ENCODE measurements at regions not wholly inside any gene's neighbourhood (a gene's known extent, or its start where the extent isn't known, plus 50 kb on each side); places are given as distances from the start of the nearest gene placed in this dataset.

- no peak overlapping the region for H3K27ac Mint-ChIP-seq
- no peaks in the 10 kb centered on the region for H3K36me3 Mint-ChIP-seq (ENCODE audit: low read depth)
- peaks cover 22% of the 10 kb centered on the region for H3K4me1 Mint-ChIP-seq (ENCODE audit: low read depth)
- DNase-seq (ENCODE audit: low spot score), result no peak
- H3K9me3 Mint-ChIP-seq, result no peaks in the 10 kb centered on the region
- intact Hi-C loops (cut with micrococcal nuclease), result loop anchor here (10.0 kb wide), 1 partner anchor 55 kb away; no protein-coding TSS in a partner anchor
- no peak overlapping the region for H3K4me3 Mint-ChIP-seq (ENCODE audit: low read depth)
- no peaks in the 10 kb centered on the region for H3K27me3 Mint-ChIP-seq (ENCODE audit: low read depth)
Observed at GRCh38 chr11:128390246-128390645, 197.1 kb downstream of the ETS1 start.

GRCh38 chr11:128389461-128389976 lies 197.8 kb downstream of the ETS1 start:
- DNase-seq (ENCODE audit: low spot score), result no peak
- no peaks in the 10 kb centered on the region for H3K27me3 Mint-ChIP-seq (ENCODE audit: low read depth)
- no peak overlapping the region for H3K27ac Mint-ChIP-seq
- intact Hi-C loops (cut with micrococcal nuclease), result no loop called here
- no peaks in the 10 kb centered on the region for H3K36me3 Mint-ChIP-seq (ENCODE audit: low read depth)
- H3K4me1 Mint-ChIP-seq (ENCODE audit: low read depth), result peaks cover 22% of the 10 kb centered on the region
- H3K9me3 Mint-ChIP-seq, result no peaks in the 10 kb centered on the region
- H3K4me3 Mint-ChIP-seq (ENCODE audit: low read depth), result no peak overlapping the region

- intact Hi-C loops (cut with micrococcal nuclease), result no loop called here
- H3K4me3 Mint-ChIP-seq (ENCODE audit: low read depth), result no peak overlapping the region
- no peak for DNase-seq (ENCODE audit: low spot score)
- no peaks in the 10 kb centered on the region for H3K27me3 Mint-ChIP-seq (ENCODE audit: low read depth)
- H3K36me3 Mint-ChIP-seq (ENCODE audit: low read depth), result no peaks in the 10 kb centered on the region
- no peak overlapping the region for H3K27ac Mint-ChIP-seq
- H3K4me1 Mint-ChIP-seq (ENCODE audit: low read depth), result peaks cover 20% of the 10 kb centered on the region
- H3K9me3 Mint-ChIP-seq, result no peaks in the 10 kb centered on the region
Observed at GRCh38 chr11:128388206-128388815, 199.0 kb downstream of the ETS1 start.

GRCh38 chr11:128379587-128380580 lies 207.5 kb downstream of the ETS1 start:
- intact Hi-C loops (cut with micrococcal nuclease), result loop anchor here (1.0 to 5.0 kb wide), 3 partner anchors 36 to 55 kb away; no protein-coding TSS in a partner anchor
- Mint-ChIP-seq H3K4me3 (ENCODE audit: low read depth) (no peak overlapping the region), H3K36me3 (ENCODE audit: low read depth) (peaks cover 32% of the 10 kb centered on the region), H3K27me3 (ENCODE audit: low read depth) (no peaks in the 10 kb centered on the region), H3K27ac (peak overlapping the region; percentile 76), H3K4me1 (ENCODE audit: low read depth) (peaks cover 41% of the 10 kb centered on the region), H3K9me3 (peaks cover 35% of the 10 kb centered on the region)
- DNase-seq (ENCODE audit: low spot score), result peak; percentile 24

GRCh38 chr11:128375961-128376360 lies 211.4 kb downstream of the ETS1 start:
- Mint-ChIP-seq H3K9me3 (peaks cover 18% of the 10 kb centered on the region), H3K4me3 (ENCODE audit: low read depth) (no peak overlapping the region), H3K27ac (peak overlapping the region; percentile 7), H3K4me1 (ENCODE audit: low read depth) (peaks cover 47% of the 10 kb centered on the region), H3K36me3 (ENCODE audit: low read depth) (peaks cover 20% of the 10 kb centered on the region), H3K27me3 (ENCODE audit: low read depth) (no peaks in the 10 kb centered on the region)
- intact Hi-C loops (cut with micrococcal nuclease), result loop anchor here (5.0 kb wide), 1 partner anchor 46 kb away; no protein-coding TSS in a partner anchor
- DNase-seq (ENCODE audit: low spot score), result no peak

- H3K27me3 Mint-ChIP-seq (ENCODE audit: low read depth), result no peaks in the 10 kb centered on the region
- no peak overlapping the region for H3K27ac Mint-ChIP-seq
- H3K9me3 Mint-ChIP-seq, result peaks cover 11% of the 10 kb centered on the region
Observed at GRCh38 chr11:128374026-128374425, 213.3 kb downstream of the ETS1 start.

GRCh38 chr11:128372977-128373376 lies 214.4 kb downstream of the ETS1 start:
- no peak overlapping the region for H3K4me3 Mint-ChIP-seq (ENCODE audit: low read depth)
- no peaks in the 10 kb centered on the region for H3K27me3 Mint-ChIP-seq (ENCODE audit: low read depth)
- no peak overlapping the region for H3K27ac Mint-ChIP-seq
- intact Hi-C loops (cut with micrococcal nuclease), result no loop called here
- H3K4me1 Mint-ChIP-seq (ENCODE audit: low read depth), result peaks cover 27% of the 10 kb centered on the region
- peaks cover 5% of the 10 kb centered on the region for H3K9me3 Mint-ChIP-seq
- peaks cover 7% of the 10 kb centered on the region for H3K36me3 Mint-ChIP-seq (ENCODE audit: low read depth)
- DNase-seq (ENCODE audit: low spot score), result no peak

More at GRCh38 chr11:128374026-128374425, 213.3 kb downstream of the ETS1 start:
- DNase-seq (ENCODE audit: low spot score), result no peak
- Mint-ChIP-seq H3K4me3 (ENCODE audit: low read depth) (no peak overlapping the region), H3K36me3 (ENCODE audit: low read depth) (peaks cover 13% of the 10 kb centered on the region), H3K4me1 (ENCODE audit: low read depth) (peaks cover 32% of the 10 kb centered on the region)
- intact Hi-C loops (cut with micrococcal nuclease), result no loop called here

- Mint-ChIP-seq H3K9me3 (no peaks in the 10 kb centered on the region), H3K4me3 (ENCODE audit: low read depth) (no peak overlapping the region), H3K27me3 (ENCODE audit: low read depth) (peaks cover 7% of the 10 kb centered on the region), H3K27ac (no peak overlapping the region), H3K4me1 (ENCODE audit: low read depth) (peaks cover 7% of the 10 kb centered on the region), H3K36me3 (ENCODE audit: low read depth) (no peaks in the 10 kb centered on the region)
- DNase-seq (ENCODE audit: low spot score), result no peak
- intact Hi-C loops (cut with micrococcal nuclease), result no loop called here
Observed at GRCh38 chr11:128367573-128367972, 219.8 kb downstream of the ETS1 start.

- Mint-ChIP-seq H3K9me3 (no peaks in the 10 kb centered on the region), H3K27me3 (ENCODE audit: low read depth) (peaks cover 7% of the 10 kb centered on the region), H3K36me3 (ENCODE audit: low read depth) (no peaks in the 10 kb centered on the region), H3K4me1 (ENCODE audit: low read depth) (peaks cover 2% of the 10 kb centered on the region), H3K27ac (no peak overlapping the region), H3K4me3 (ENCODE audit: low read depth) (no peak overlapping the region)
- DNase-seq (ENCODE audit: low spot score), result no peak
- intact Hi-C loops (cut with micrococcal nuclease), result no loop called here
Observed at GRCh38 chr11:128365044-128365443, 222.3 kb downstream of the ETS1 start.

GRCh38 chr11:128361451-128362020 lies 225.8 kb downstream of the ETS1 start:
- Mint-ChIP-seq H3K27me3 (ENCODE audit: low read depth) (peaks cover 7% of the 10 kb centered on the region), H3K36me3 (ENCODE audit: low read depth) (no peaks in the 10 kb centered on the region), H3K27ac (no peak overlapping the region), H3K4me1 (ENCODE audit: low read depth) (peaks cover 2% of the 10 kb centered on the region), H3K4me3 (ENCODE audit: low read depth) (no peak overlapping the region), H3K9me3 (no peaks in the 10 kb centered on the region)
- intact Hi-C loops (cut with micrococcal nuclease), result no loop called here
- no peak for DNase-seq (ENCODE audit: low spot score)

GRCh38 chr11:128359515-128359914 lies 227.8 kb downstream of the ETS1 start:
- Mint-ChIP-seq H3K9me3 (no peaks in the 10 kb centered on the region), H3K4me3 (ENCODE audit: low read depth) (no peak overlapping the region), H3K27me3 (ENCODE audit: low read depth) (peaks cover 7% of the 10 kb centered on the region), H3K4me1 (ENCODE audit: low read depth) (peaks cover 5% of the 10 kb centered on the region), H3K27ac (no peak overlapping the region), H3K36me3 (ENCODE audit: low read depth) (no peaks in the 10 kb centered on the region)
- intact Hi-C loops (cut with micrococcal nuclease), result no loop called here
- DNase-seq (ENCODE audit: low spot score), result no peak

- H3K4me1 Mint-ChIP-seq (ENCODE audit: low read depth), result peaks cover 13% of the 10 kb centered on the region
Observed at GRCh38 chr11:128357073-128357472, 230.3 kb downstream of the ETS1 start.

More at GRCh38 chr11:128357073-128357472, 230.3 kb downstream of the ETS1 start:
- Mint-ChIP-seq H3K9me3 (no peaks in the 10 kb centered on the region), H3K36me3 (ENCODE audit: low read depth) (no peaks in the 10 kb centered on the region), H3K27me3 (ENCODE audit: low read depth) (no peaks in the 10 kb centered on the region), H3K27ac (no peak overlapping the region), H3K4me3 (ENCODE audit: low read depth) (no peak overlapping the region)
- no peak for DNase-seq (ENCODE audit: low spot score)
- intact Hi-C loops (cut with micrococcal nuclease), result no loop called here
